ENCODE measurements at regions not wholly inside any gene's neighbourhood (a gene's known extent, or its start where the extent isn't known, plus 50 kb on each side); places are given as distances from the start of the nearest gene placed in this dataset.

GRCh38 chr13:21932996-21933395, 262.1 kb downstream of the FGF9 start:
- H3K27ac Mint-ChIP-seq: no peak overlapping the region
- no CpG with 5 or more reads among the region's 6 CpGs for WGBS (ENCODE audit: extremely low coverage, insufficient read length, low lambda C conversion rate)
- H2BK15ac ChIP-seq (ENCODE audit: low read depth, low read length): no peak overlapping the region

More at GRCh38 chr13:21932996-21933395, 262.1 kb downstream of the FGF9 start:
- Histone ChIP-seq H2BK120ac (ENCODE audit: low read depth, low read length, poor library complexity, severe bottlenecking) (no peak overlapping the region), H2BK5ac (ENCODE audit: insufficient read length, low read length) (no peak overlapping the region), H2BK12ac (ENCODE audit: insufficient read length, low read depth, low read length) (no peak overlapping the region), H4K5ac (ENCODE audit: insufficient read length, low read depth, low read length) (no peak overlapping the region), H2BK20ac (ENCODE audit: low read depth, low read length, poor library complexity, severe bottlenecking) (no peak overlapping the region), H3K56ac (ENCODE audit: insufficient read length, low read depth, low read length) (no peak overlapping the region), H3K79me1 (ENCODE audit: insufficient read depth, low read depth, low read length, poor library complexity, severe bottlenecking) (no peaks in the 10 kb centered on the region), H3K18ac (ENCODE audit: insufficient read length, low read depth, low read length) (no peak overlapping the region), H3K9me3 (ENCODE audit: control insufficient read depth, low read depth, low read length) (no peaks in the 10 kb centered on the region), H3K23ac (ENCODE audit: insufficient read length, low read depth, low read length) (no peak overlapping the region), H2AK5ac (ENCODE audit: insufficient read length, low read length) (no peak overlapping the region), H3K4me2 (ENCODE audit: insufficient read depth, insufficient read length, low read length) (no peak overlapping the region), H2AFZ (ENCODE audit: low read length) (no peak overlapping the region), H4K20me1 (ENCODE audit: control insufficient read depth, insufficient read depth, insufficient read length) (no peaks in the 10 kb centered on the region), H3K23me2 (ENCODE audit: insufficient read length, low read depth, low read length, poor library complexity, severe bottlenecking) (no peaks in the 10 kb centered on the region), H4K8ac (replicated peaks; ENCODE audit: insufficient read length, low read depth, low read length) (no peak overlapping the region), H3K4me1 (ENCODE audit: insufficient read depth, low read length) (no peaks in the 10 kb centered on the region), H4K91ac (ENCODE audit: insufficient read length, low read depth, low read length) (no peak overlapping the region), H3K27ac (ENCODE audit: insufficient read length, low read depth, low read length) (no peak overlapping the region), H3K79me2 (ENCODE audit: insufficient read depth, low read length) (no peaks in the 10 kb centered on the region), H3K9ac (ENCODE audit: extremely low read depth, insufficient read length, low read length) (no peak overlapping the region), H3K14ac (ENCODE audit: insufficient read depth, low read length) (no peak overlapping the region), H3K4ac (ENCODE audit: low read depth, low read length) (no peak overlapping the region), H3T11ph (ENCODE audit: low read length) (no peak overlapping the region), H3K27me3 (ENCODE audit: insufficient read depth, low read length) (no peaks in the 10 kb centered on the region)
- TF ChIP-seq CTCF (conservative IDR thresholded peaks at IDR 0.05): no peak
- DNase-seq: no peak
- H3K4me1 Mint-ChIP-seq: peaks cover 12 to 16% of the 10 kb centered on the region in 2 experiments
- peaks cover 0 to 7% of the 10 kb centered on the region in 2 experiments; a peak in 1 of 5 replicates for H3K9me3 Mint-ChIP-seq
- no peaks in the 10 kb centered on the region for H3K36me3 Mint-ChIP-seq (ENCODE audit: insufficient read depth in 1 of 3, low read depth in 3 of 3)
- H3K4me3 Mint-ChIP-seq: no peak overlapping the region
- no peaks in the 10 kb centered on the region for H3K27me3 Mint-ChIP-seq (ENCODE audit: low read depth)
